B cell (primary cell): ENCODE measurements at regions not wholly inside any gene's neighbourhood (a gene's known extent, or its start where the extent isn't known, plus 50 kb on each side); places are given as distances from the start of the nearest gene placed in this dataset.

Experiments used
- EZH2 ChIP-seq: IDR thresholded peaks from 2 replicates; pipeline ENCODE4 v1.6.1; 2012; ENCODE audit warnings: borderline replicate concordance, low read depth, mild to moderate bottlenecking, moderate library complexity, low read length; ENCODE audit not compliant: insufficient read depth, poor library complexity, severe bottlenecking
- TF ChIP-seq, protein P1 (sequence below): fragments of 200-600 bp; IDR thresholded peaks from one replicate; pipeline ENCODE4 v1.8.0; 2022; ENCODE audit warnings: antibody characterized with exemption, mild to moderate bottlenecking

DNA sequence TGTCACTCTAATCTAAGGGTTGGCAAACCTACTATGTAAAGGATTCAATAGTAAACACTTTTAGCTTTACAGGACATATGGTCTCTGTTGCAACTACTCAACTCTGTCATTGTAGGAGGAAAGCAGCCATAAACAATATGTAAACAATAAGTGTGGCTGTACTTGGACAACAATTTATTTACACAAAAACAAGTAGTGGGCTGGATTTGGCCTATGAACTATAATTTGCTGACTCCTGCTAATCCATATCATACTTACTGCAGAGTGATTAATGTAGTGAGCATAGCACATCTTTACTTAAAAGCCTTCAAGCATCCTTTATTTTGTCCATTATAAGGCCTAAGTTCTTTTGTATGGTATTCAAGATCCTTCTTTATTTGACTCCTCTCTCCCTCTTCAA is 441.9 kb downstream of the ZIC1 start:
- TF ChIP-seq, protein P1, sequence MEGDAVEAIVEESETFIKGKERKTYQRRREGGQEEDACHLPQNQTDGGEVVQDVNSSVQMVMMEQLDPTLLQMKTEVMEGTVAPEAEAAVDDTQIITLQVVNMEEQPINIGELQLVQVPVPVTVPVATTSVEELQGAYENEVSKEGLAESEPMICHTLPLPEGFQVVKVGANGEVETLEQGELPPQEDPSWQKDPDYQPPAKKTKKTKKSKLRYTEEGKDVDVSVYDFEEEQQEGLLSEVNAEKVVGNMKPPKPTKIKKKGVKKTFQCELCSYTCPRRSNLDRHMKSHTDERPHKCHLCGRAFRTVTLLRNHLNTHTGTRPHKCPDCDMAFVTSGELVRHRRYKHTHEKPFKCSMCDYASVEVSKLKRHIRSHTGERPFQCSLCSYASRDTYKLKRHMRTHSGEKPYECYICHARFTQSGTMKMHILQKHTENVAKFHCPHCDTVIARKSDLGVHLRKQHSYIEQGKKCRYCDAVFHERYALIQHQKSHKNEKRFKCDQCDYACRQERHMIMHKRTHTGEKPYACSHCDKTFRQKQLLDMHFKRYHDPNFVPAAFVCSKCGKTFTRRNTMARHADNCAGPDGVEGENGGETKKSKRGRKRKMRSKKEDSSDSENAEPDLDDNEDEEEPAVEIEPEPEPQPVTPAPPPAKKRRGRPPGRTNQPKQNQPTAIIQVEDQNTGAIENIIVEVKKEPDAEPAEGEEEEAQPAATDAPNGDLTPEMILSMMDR, result no peak
- TF ChIP-seq EZH2, result no peak
